Natural killer cell (primary cell): ENCODE measurements at regions not wholly inside any gene's neighbourhood (a gene's known extent, or its start where the extent isn't known, plus 50 kb on each side); places are given as distances from the start of the nearest gene placed in this dataset.

ENCODE experiments used
- ATAC-seq, 3 donors: fragments of 150-1000 bp in 2 of 3; fragments of 200-7000 bp in 1 of 3; cut with Tn5 transposase; 1 replicate in 1 of 3; 2 replicates in 2 of 3; pipeline ENCODE4 v1.10.0; 2021; ENCODE audit warnings: mild to moderate bottlenecking in 2 of 3, moderate library complexity in 2 of 3
- DNase-seq, 2 donors: peaks; one replicate each; pipeline versions ENCODE4 v3.0.0 to v3.0.0-alpha.2; 2013 to 2021; ENCODE audit warnings: mixed read lengths in 1 of 2
- H3K27ac ChIP-seq: one replicate; pipeline ENCODE4 v1.5.1; 2013; ENCODE audit warnings: mild to moderate bottlenecking, low read length
- H3K27me3 ChIP-seq: one replicate; pipeline ENCODE4 v1.6.1; 2013; ENCODE audit warnings: low read length; ENCODE audit not compliant: control insufficient read depth, insufficient read depth
- H3K36me3 ChIP-seq: one replicate; pipeline ENCODE4 v1.6.1; 2013; ENCODE audit warnings: low read length; ENCODE audit not compliant: control insufficient read depth, insufficient read depth
- H3K4me1 ChIP-seq: one replicate; pipeline ENCODE4 v1.6.1; 2013; ENCODE audit warnings: low read length; ENCODE audit not compliant: control insufficient read depth, insufficient read depth
- H3K4me3 ChIP-seq: one replicate; pipeline ENCODE4 v1.5.1; 2013; ENCODE audit warnings: low read length
- H3K9me3 ChIP-seq: one replicate; pipeline ENCODE4 v1.6.1; 2013; ENCODE audit warnings: low read length; ENCODE audit not compliant: control insufficient read depth, insufficient read depth
- H3K27ac Mint-ChIP-seq, 2 donors: one replicate each; pipeline ENCODE4 v1.8.0; 2022; ENCODE audit warnings: mild to moderate bottlenecking in 2 of 2, mixed read lengths in 2 of 2, moderate library complexity in 1 of 2
- H3K27me3 Mint-ChIP-seq, 2 donors: one replicate each; pipeline ENCODE4 v1.8.0; 2022; ENCODE audit warnings: low read depth in 2 of 2, mixed read lengths in 2 of 2
- H3K36me3 Mint-ChIP-seq: one replicate; pipeline ENCODE4 v1.8.0; 2022; ENCODE audit warnings: mixed read lengths
- H3K4me1 Mint-ChIP-seq, 2 donors: one replicate each; pipeline ENCODE4 v1.8.0; 2022; ENCODE audit warnings: mixed read lengths in 2 of 2
- H3K4me3 Mint-ChIP-seq: one replicate; pipeline ENCODE4 v1.8.0; 2022; ENCODE audit warnings: mild to moderate bottlenecking, moderate library complexity, mixed read lengths
- H3K9me3 Mint-ChIP-seq, 2 donors: one replicate each; pipeline ENCODE4 v1.8.0; 2022; ENCODE audit warnings: mixed read lengths in 2 of 2
- CTCF ChIP-seq: fragments of 200-600 bp; IDR thresholded peaks from one replicate; pipeline ENCODE4 v1.8.0; 2022; ENCODE audit warnings: antibody characterized with exemption
- WGBS: methylation state at CpG from one replicate; pipeline ENCODE4 v1.1.7; 2013; ENCODE audit warnings: missing lambda C conversion rate; ENCODE audit not compliant: insufficient coverage; 5-methylcytosine and 5-hydroxymethylcytosine counted together
- intact Hi-C: fragments of 100-400 bp; cut with micrococcal nuclease; formaldehyde crosslinking; loops from one replicate; pipeline ENCODE4 v1.14.2; 2022

DNA sequence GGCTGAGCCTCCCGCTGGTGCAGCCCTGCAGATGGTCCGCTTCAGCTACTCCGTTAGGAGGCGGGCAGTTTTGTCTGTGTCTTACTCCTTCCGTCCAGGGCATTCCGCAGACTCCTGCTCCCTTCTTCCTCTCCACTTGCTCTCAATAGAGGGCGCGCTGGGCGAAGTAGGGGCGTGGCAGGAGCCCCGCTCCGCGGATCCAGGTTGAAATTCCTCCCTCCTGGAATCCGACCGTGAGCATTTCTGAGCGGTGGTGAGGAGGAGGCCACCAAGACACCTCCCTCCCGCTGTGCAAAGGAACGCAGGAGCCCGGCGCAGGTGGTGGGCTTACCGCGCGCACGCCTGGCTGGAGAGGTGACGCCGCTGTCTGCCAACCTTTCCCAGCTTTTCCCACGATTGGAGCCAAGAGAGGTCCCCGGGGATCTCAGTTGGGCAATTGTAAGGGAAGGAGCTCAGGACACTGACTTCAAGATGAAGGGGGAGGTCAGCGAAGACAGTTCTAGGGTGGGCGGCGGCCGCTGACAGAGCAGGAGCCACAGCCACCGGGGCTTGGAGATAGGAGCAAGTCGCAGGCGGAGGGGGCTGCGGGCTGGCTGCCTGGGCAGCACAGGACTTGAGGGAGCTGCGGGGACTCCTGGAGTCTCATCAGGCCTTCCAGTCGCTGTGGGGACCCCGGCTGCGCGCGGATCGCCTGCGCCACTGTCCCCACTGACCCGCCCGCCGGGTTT is 1011.3 kb downstream of the XPNPEP1 start:
- DNase-seq (no peak), ATAC-seq (no peak)
- no peaks in the 10 kb centered on the region for H3K4me1 Mint-ChIP-seq
- peaks cover 0 to 2% of the 10 kb centered on the region in 2 donors for H3K27me3 Mint-ChIP-seq
- Histone ChIP-seq H3K4me3 (peak overlapping the region; percentile 2), H3K9me3 (no peaks in the 10 kb centered on the region), H3K27me3 (peaks cover 3% of the 10 kb centered on the region), H3K4me1 (no peaks in the 10 kb centered on the region), H3K36me3 (no peaks in the 10 kb centered on the region), H3K27ac (no peak overlapping the region)
- no peak overlapping the region for H3K27ac Mint-ChIP-seq
- no peak overlapping the region for H3K4me3 Mint-ChIP-seq
- WGBS: 7% methylated on average over 47 of the region's 47 CpGs
- H3K36me3 Mint-ChIP-seq: no peaks in the 10 kb centered on the region
- intact Hi-C loops: no loop called here
- peaks cover 4% of the 10 kb centered on the region in 2 donors for H3K9me3 Mint-ChIP-seq
- no peak for TF ChIP-seq CTCF

GRCh38 chr10:108908096-108908495 is 1015.2 kb downstream of the XPNPEP1 start:
- Histone ChIP-seq H3K36me3 (no peaks in the 10 kb centered on the region), H3K27ac (no peak overlapping the region), H3K27me3 (peaks cover 3% of the 10 kb centered on the region), H3K4me3 (no peak overlapping the region), H3K4me1 (no peaks in the 10 kb centered on the region), H3K9me3 (no peaks in the 10 kb centered on the region)
- Mint-ChIP-seq H3K27ac (no peak overlapping the region), H3K27me3 (peaks cover 0 to 2% of the 10 kb centered on the region in 2 donors), H3K4me1 (no peaks in the 10 kb centered on the region), H3K9me3 (peaks cover 3 to 9% of the 10 kb centered on the region in 2 donors), H3K4me3 (no peak overlapping the region), H3K36me3 (no peaks in the 10 kb centered on the region)
- no peak for DNase-seq
- no peak for TF ChIP-seq CTCF
- ATAC-seq: no peak
- intact Hi-C loops: no loop called here
- no CpG with 5 or more reads among the region's 1 CpG for WGBS

- Histone ChIP-seq H3K9me3 (no peaks in the 10 kb centered on the region), H3K27me3 (no peaks in the 10 kb centered on the region), H3K27ac (no peak overlapping the region), H3K4me1 (no peaks in the 10 kb centered on the region), H3K36me3 (no peaks in the 10 kb centered on the region), H3K4me3 (no peak overlapping the region)
- DNase-seq (no peak), ATAC-seq (no peak)
- Mint-ChIP-seq H3K9me3 (peaks cover 3 to 5% of the 10 kb centered on the region in 2 donors), H3K4me1 (no peaks in the 10 kb centered on the region), H3K4me3 (no peak overlapping the region), H3K36me3 (no peaks in the 10 kb centered on the region), H3K27me3 (no peaks in the 10 kb centered on the region), H3K27ac (no peak overlapping the region)
- WGBS: 76% methylated on average over 3 of the region's 4 CpGs
- intact Hi-C loops: no loop called here
- no peak for TF ChIP-seq CTCF
These were observed 1017.5 kb downstream of the XPNPEP1 start for GRCh38 chr10:108905821-108906220.

- H3K27me3 ChIP-seq: no peaks in the 10 kb centered on the region
- H3K9me3 ChIP-seq: no peaks in the 10 kb centered on the region
- intact Hi-C loops: no loop called here
- no peaks in the 10 kb centered on the region for H3K36me3 ChIP-seq
- H3K4me1 ChIP-seq: no peaks in the 10 kb centered on the region
- no peak overlapping the region for H3K27ac ChIP-seq
- no peak overlapping the region for H3K4me3 ChIP-seq
- DNase-seq (no peak), ATAC-seq (no peak)
- Mint-ChIP-seq H3K36me3 (no peaks in the 10 kb centered on the region), H3K27ac (no peak overlapping the region), H3K9me3 (peaks cover 3 to 5% of the 10 kb centered on the region in 2 donors), H3K4me1 (no peaks in the 10 kb centered on the region), H3K27me3 (no peaks in the 10 kb centered on the region), H3K4me3 (no peak overlapping the region)
- no peak for TF ChIP-seq CTCF
These were observed 1018.1 kb downstream of the XPNPEP1 start for GRCh38 chr10:108905171-108905570.
